Cardiac muscle cell (in vitro differentiated cells and primary cell): ENCODE measurements at regions not wholly inside any gene's neighbourhood (a gene's known extent, or its start where the extent isn't known, plus 50 kb on each side); places are given as distances from the start of the nearest gene placed in this dataset.

Source experiments
- DNase-seq, 2 donors: peaks; one replicate each; pipeline versions ENCODE4 v3.0.0 to v3.0.0-alpha.2; 2010 to 2017; ENCODE audit warnings: low read depth in 1 of 2, low spot score in 1 of 2
- H3K27ac ChIP-seq: fragments of 200-600 bp; sonication (generic); 2 replicates; pipeline ENCODE4 v1.5.1; 2016
- H3K27me3 ChIP-seq: fragments of 200-600 bp; sonication (generic); 2 replicates; pipeline ENCODE4 v1.6.0; 2016; ENCODE audit warnings: control low read depth
- H3K36me3 ChIP-seq: fragments of 200-600 bp; sonication (generic); 2 replicates; pipeline ENCODE4 v1.5.1; 2016; ENCODE audit warnings: control low read depth
- H3K4me1 ChIP-seq: fragments of 200-600 bp; sonication (generic); 2 replicates; pipeline ENCODE4 v1.8.1; 2017; ENCODE audit warnings: low read depth, mild to moderate bottlenecking, mixed run types
- H3K4me3 ChIP-seq: fragments of 200-600 bp; sonication (generic); 2 replicates; pipeline ENCODE4 v1.5.1; 2016; ENCODE audit warnings: mild to moderate bottlenecking
- H3K9me3 ChIP-seq: fragments of 200-600 bp; sonication (generic); 2 replicates; pipeline ENCODE4 v1.5.1; 2017; ENCODE audit warnings: low read depth, mild to moderate bottlenecking, control low read depth
- CTCF ChIP-seq: IDR thresholded peaks from 2 replicates; pipeline ENCODE4 v1.5.1; 2012; ENCODE audit warnings: low read depth, mild to moderate bottlenecking, low read length

GRCh38 chr1:192741095-192741494 lies 67.7 kb upstream of the RGS2 start:
- H3K36me3 ChIP-seq: no peaks in the 10 kb centered on the region
- no peaks in the 10 kb centered on the region for H3K4me1 ChIP-seq
- H3K4me3 ChIP-seq: no peak overlapping the region
- H3K27me3 ChIP-seq: no peaks in the 10 kb centered on the region
- no peak for TF ChIP-seq CTCF
- no peaks in the 10 kb centered on the region for H3K9me3 ChIP-seq
- no peak for DNase-seq
- no peak overlapping the region for H3K27ac ChIP-seq

- peak in 1 of 2 donors; percentile 58 for DNase-seq
- no peak overlapping the region for H3K27ac ChIP-seq
- H3K4me3 ChIP-seq: no peak overlapping the region
- H3K9me3 ChIP-seq: no peaks in the 10 kb centered on the region
- no peaks in the 10 kb centered on the region for H3K27me3 ChIP-seq
- H3K36me3 ChIP-seq: no peaks in the 10 kb centered on the region
- H3K4me1 ChIP-seq: peaks cover 9% of the 10 kb centered on the region
- no peak for TF ChIP-seq CTCF
Measured at GRCh38 chr1:192747301-192747700, 61.5 kb upstream of the RGS2 start.

GRCh38 chr1:192747943-192748342 lies 60.9 kb upstream of the RGS2 start:
- H3K4me1 ChIP-seq: peaks cover 9% of the 10 kb centered on the region
- H3K4me3 ChIP-seq: no peak overlapping the region
- no peaks in the 10 kb centered on the region for H3K9me3 ChIP-seq
- H3K36me3 ChIP-seq: no peaks in the 10 kb centered on the region
- TF ChIP-seq CTCF: no peak
- DNase-seq: peak in 1 of 2 donors; percentile 78
- H3K27ac ChIP-seq: no peak overlapping the region
- H3K27me3 ChIP-seq: no peaks in the 10 kb centered on the region

- H3K4me3 ChIP-seq: no peak overlapping the region
- H3K36me3 ChIP-seq: no peaks in the 10 kb centered on the region
- H3K4me1 ChIP-seq: peaks cover 9% of the 10 kb centered on the region
- no peaks in the 10 kb centered on the region for H3K9me3 ChIP-seq
- TF ChIP-seq CTCF: no peak
- no peak overlapping the region for H3K27ac ChIP-seq
- peak in 1 of 2 donors; percentile 11 for DNase-seq
- no peaks in the 10 kb centered on the region for H3K27me3 ChIP-seq
Measured at GRCh38 chr1:192749349-192749748, 59.5 kb upstream of the RGS2 start.

- Histone ChIP-seq H3K9me3 (no peaks in the 10 kb centered on the region), H3K4me3 (no peak overlapping the region), H3K27me3 (no peaks in the 10 kb centered on the region), H3K27ac (no peak overlapping the region), H3K36me3 (no peaks in the 10 kb centered on the region), H3K4me1 (peaks cover 9% of the 10 kb centered on the region)
- no peak for DNase-seq
- no peak for TF ChIP-seq CTCF
Measured at GRCh38 chr1:192751260-192751659, 57.6 kb upstream of the RGS2 start.

GRCh38 chr1:192756314-192756713 lies 52.5 kb upstream of the RGS2 start:
- no peaks in the 10 kb centered on the region for H3K27me3 ChIP-seq
- no peak overlapping the region for H3K4me3 ChIP-seq
- no peak for DNase-seq
- TF ChIP-seq CTCF: no peak
- H3K27ac ChIP-seq: no peak overlapping the region
- no peaks in the 10 kb centered on the region for H3K36me3 ChIP-seq
- H3K9me3 ChIP-seq: no peaks in the 10 kb centered on the region
- no peaks in the 10 kb centered on the region for H3K4me1 ChIP-seq
